ENCODE measurements at regions not wholly inside any gene's neighbourhood (a gene's known extent, or its start where the extent isn't known, plus 50 kb on each side); places are given as distances from the start of the nearest gene placed in this dataset.
"Not testable (repeated sequence)": the region's sequence is repeated elsewhere in the genome, so short reads cannot be mapped to it uniquely, and the experiment has no call there.

DNA sequence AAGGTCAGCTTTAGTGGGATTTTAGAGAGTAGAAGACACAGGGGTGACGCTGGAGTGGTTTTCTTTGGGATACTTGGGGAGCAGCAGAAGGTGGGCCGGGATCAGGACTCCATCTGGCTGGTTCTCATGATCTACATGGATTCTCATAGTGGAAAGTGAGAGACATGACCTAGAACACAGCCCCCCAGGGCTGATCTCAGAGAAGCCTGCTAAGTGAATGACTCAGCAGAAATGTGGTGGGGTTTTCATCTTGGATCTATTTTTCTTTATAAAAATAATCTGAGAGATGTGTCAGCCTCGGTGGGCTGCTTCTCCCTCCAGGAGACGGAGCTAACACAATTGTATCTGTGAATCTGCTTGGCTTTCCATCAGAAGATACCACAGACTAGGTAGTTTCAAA lies 484.4 kb downstream of the TMEM121 start:
- H3K27ac ChIP-seq = no peak overlapping the region
- H3K27me3 ChIP-seq (ENCODE audit: insufficient read depth, low read depth, severe bottlenecking) = peaks cover 29% of the 10 kb centered on the region
- H3K4me3 ChIP-seq (ENCODE audit: low read depth, low read length) = no peak overlapping the region
- no peaks in the 10 kb centered on the region for H3K36me3 ChIP-seq
- DNase-seq = no peak
- no peaks in the 10 kb centered on the region for H3K9me3 ChIP-seq (ENCODE audit: severe bottlenecking)
- TF ChIP-seq CTCF (IDR thresholded peaks at IDR 0.05; ENCODE audit: low read depth, low read length) = no peak

- H3K36me3 ChIP-seq; H3K27ac ChIP-seq; H3K9me3 ChIP-seq (ENCODE audit: severe bottlenecking); H3K4me3 ChIP-seq (ENCODE audit: low read depth, low read length): not testable (repeated sequence)
- peak; percentile 68 for DNase-seq
- peaks cover 33% of the 10 kb centered on the region for H3K27me3 ChIP-seq (ENCODE audit: insufficient read depth, low read depth, severe bottlenecking)
- TF ChIP-seq CTCF (IDR thresholded peaks at IDR 0.05; ENCODE audit: low read depth, low read length) = peak; percentile 69
These were observed 485.4 kb downstream of the TMEM121 start for GRCh38 chr14:106011631-106012360.

GRCh38 chr14:106012361-106012725 lies 486.0 kb downstream of the TMEM121 start:
- H3K36me3 ChIP-seq; H3K4me3 ChIP-seq (ENCODE audit: low read depth, low read length); H3K9me3 ChIP-seq (ENCODE audit: severe bottlenecking); DNase-seq; H3K27ac ChIP-seq: not testable (repeated sequence)
- peaks cover 37% of the 10 kb centered on the region for H3K27me3 ChIP-seq (ENCODE audit: insufficient read depth, low read depth, severe bottlenecking)

- Histone ChIP-seq H3K27ac (no peak overlapping the region), H3K9me3 (ENCODE audit: severe bottlenecking) (no peaks in the 10 kb centered on the region), H3K4me3 (ENCODE audit: low read depth, low read length) (no peak overlapping the region), H3K27me3 (ENCODE audit: insufficient read depth, low read depth, severe bottlenecking) (peaks cover 45% of the 10 kb centered on the region), H3K36me3 (no peaks in the 10 kb centered on the region)
- no peak for DNase-seq
- no peak for TF ChIP-seq CTCF (IDR thresholded peaks at IDR 0.05; ENCODE audit: low read depth, low read length)
These were observed 487.5 kb downstream of the TMEM121 start for GRCh38 chr14:106013879-106014376.

GRCh38 chr14:106017952-106018351 lies 491.6 kb downstream of the TMEM121 start:
- H3K27ac ChIP-seq; H3K4me3 ChIP-seq (ENCODE audit: low read depth, low read length); H3K36me3 ChIP-seq; DNase-seq; H3K9me3 ChIP-seq (ENCODE audit: severe bottlenecking): not testable (repeated sequence)
- H3K27me3 ChIP-seq (ENCODE audit: insufficient read depth, low read depth, severe bottlenecking) = peaks cover 39% of the 10 kb centered on the region

DNA sequence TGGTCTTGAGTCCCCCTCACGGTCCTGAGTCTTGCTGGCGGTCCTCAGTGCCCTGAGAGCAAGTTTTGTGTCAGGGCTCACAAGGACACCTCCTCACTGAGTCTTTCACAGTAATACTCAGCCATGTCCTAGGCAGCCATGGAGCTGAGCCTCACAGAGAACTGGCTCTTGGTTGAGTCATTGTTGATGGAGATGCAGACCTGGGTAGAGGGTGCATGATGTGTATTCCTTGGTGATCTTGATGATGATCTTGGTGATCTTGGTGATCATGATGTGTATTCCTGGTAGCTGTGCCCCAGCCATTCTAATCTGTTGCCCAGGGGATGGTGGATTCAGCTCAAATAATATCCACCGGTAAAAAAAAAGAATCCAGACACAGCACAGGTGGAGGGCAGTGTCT lies 495.4 kb downstream of the TMEM121 start:
- Histone ChIP-seq H3K4me3 (ENCODE audit: low read depth, low read length) (no peak overlapping the region), H3K36me3 (no peaks in the 10 kb centered on the region), H3K27ac (no peak overlapping the region), H3K9me3 (ENCODE audit: severe bottlenecking) (no peaks in the 10 kb centered on the region), H3K27me3 (ENCODE audit: insufficient read depth, low read depth, severe bottlenecking) (peaks cover 34% of the 10 kb centered on the region)
- no peak for DNase-seq
- TF ChIP-seq CTCF (IDR thresholded peaks at IDR 0.05; ENCODE audit: low read depth, low read length) = no peak

GRCh38 chr14:106022648-106023047 lies 496.3 kb downstream of the TMEM121 start:
- not testable (repeated sequence) for H3K36me3 ChIP-seq, H3K27ac ChIP-seq

More at GRCh38 chr14:106022648-106023047, 496.3 kb downstream of the TMEM121 start:
- H3K4me3 ChIP-seq (ENCODE audit: low read depth, low read length); DNase-seq; H3K9me3 ChIP-seq (ENCODE audit: severe bottlenecking): not testable (repeated sequence)
- peaks cover 32% of the 10 kb centered on the region for H3K27me3 ChIP-seq (ENCODE audit: insufficient read depth, low read depth, severe bottlenecking)
